Motor neuron (in vitro differentiated cells): ENCODE measurements at regions not wholly inside any gene's neighbourhood (a gene's known extent, or its start where the extent isn't known, plus 50 kb on each side); places are given as distances from the start of the nearest gene placed in this dataset.

Source experiments
- ATAC-seq, 8 experiments: fragments of 200-7000 bp; cut with Tn5 transposase; replicated peaks in 6 of 8; 2 replicates each; pipeline ENCODE4 v1.8.0; 2021; ENCODE audit warnings: mild to moderate bottlenecking in 8 of 8, moderate library complexity in 8 of 8
- H3K27ac ChIP-seq, 2 donors: fragments of 250-450 bp; sonication (Bioruptor Pico); 2 replicates each; pipeline ENCODE4 v1.9.0; 2021; ENCODE audit warnings: antibody characterized with exemption in 2 of 2, mild to moderate bottlenecking in 2 of 2, moderate library complexity in 1 of 2
- H3K4me1 ChIP-seq, 2 donors: fragments of 250-450 bp; sonication (Bioruptor Pico); replicated peaks in 1 of 2; 2 replicates each; pipeline ENCODE4 v1.6.1; 2021; ENCODE audit warnings: antibody characterized with exemption in 2 of 2, mild to moderate bottlenecking in 2 of 2, moderate library complexity in 1 of 2
- H3K4me3 ChIP-seq, 5 donors: fragments of 250-450 bp; sonication (Bioruptor Pico); 2 replicates each; pipeline ENCODE4 v1.9.0; 2021; ENCODE audit warnings: antibody characterized with exemption in 5 of 5, mild to moderate bottlenecking in 5 of 5, moderate library complexity in 4 of 5
- WGBS, 10 experiments: fragments of 450-650 bp; shearing (Covaris generic); methylation state at CpG; one replicate each; pipeline ENCODE4 v1.0.0; 2022; 5-methylcytosine and 5-hydroxymethylcytosine counted together
- in situ Hi-C, 9 experiments: fragments of 400-800 bp; cut with MboI; loops; one replicate each; pipeline ENCODE4 v1.15.0; 2021; ENCODE audit warnings: low sequenced_read_pairs in 9 of 9, low pct_unique_long_range_greater_than_20kb in 2 of 9; ENCODE audit not compliant: unreplicated experiment in 9 of 9

DNA sequence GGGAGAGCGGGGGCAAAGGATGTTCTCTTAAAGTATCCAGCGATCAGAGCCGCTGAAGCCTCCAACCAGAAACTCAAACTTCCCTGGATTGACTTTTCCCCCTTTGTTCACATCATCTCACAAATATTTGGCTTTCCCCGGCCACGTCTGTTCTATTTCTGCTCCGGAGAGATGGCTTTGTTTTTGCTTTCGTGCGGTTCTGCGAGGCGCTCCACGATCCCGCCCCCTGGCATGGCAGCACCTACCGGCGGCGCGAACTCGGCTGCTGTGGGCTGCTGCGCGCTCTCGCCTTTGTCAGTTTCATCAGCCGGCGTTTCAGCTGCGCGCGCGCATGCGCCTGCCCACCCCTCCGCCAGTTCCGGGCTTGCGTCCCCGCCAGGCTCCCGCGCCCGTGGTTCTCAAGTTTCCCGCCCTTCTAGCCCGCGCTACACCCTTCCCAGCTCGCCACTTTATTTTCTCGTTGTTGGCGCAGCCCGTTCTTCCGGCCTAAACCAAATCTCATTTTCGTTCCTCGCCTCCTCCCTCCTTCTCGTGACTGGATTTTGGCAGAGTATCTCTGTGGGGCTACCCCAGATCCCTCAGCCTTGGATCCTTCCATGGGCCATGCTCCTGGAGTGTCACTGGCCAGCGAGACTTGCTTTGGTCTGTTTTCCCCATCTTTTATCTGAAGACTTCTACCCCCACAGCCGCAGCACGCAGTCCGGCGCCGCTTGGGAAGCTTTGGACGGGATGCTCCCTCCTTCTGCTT, 98.0 kb downstream of the INSIG2 start:
- in situ Hi-C loops: no loop called here
- peaks cover 24 to 32% of the 10 kb centered on the region in 2 donors for H3K4me1 ChIP-seq
- peak; percentile 78 to 95 (median 84) for ATAC-seq
- peak overlapping the region; percentile 45 to 53 (median 49) for H3K4me3 ChIP-seq
- 0 to 50% (median 23%) methylated on average over 2 to 13 of the region's 52 CpGs; no CpG with 5 or more reads in 4 of the 10 experiments for WGBS, 10 experiments
- H3K27ac ChIP-seq: peak overlapping the region; percentile 92 to 96

DNA sequence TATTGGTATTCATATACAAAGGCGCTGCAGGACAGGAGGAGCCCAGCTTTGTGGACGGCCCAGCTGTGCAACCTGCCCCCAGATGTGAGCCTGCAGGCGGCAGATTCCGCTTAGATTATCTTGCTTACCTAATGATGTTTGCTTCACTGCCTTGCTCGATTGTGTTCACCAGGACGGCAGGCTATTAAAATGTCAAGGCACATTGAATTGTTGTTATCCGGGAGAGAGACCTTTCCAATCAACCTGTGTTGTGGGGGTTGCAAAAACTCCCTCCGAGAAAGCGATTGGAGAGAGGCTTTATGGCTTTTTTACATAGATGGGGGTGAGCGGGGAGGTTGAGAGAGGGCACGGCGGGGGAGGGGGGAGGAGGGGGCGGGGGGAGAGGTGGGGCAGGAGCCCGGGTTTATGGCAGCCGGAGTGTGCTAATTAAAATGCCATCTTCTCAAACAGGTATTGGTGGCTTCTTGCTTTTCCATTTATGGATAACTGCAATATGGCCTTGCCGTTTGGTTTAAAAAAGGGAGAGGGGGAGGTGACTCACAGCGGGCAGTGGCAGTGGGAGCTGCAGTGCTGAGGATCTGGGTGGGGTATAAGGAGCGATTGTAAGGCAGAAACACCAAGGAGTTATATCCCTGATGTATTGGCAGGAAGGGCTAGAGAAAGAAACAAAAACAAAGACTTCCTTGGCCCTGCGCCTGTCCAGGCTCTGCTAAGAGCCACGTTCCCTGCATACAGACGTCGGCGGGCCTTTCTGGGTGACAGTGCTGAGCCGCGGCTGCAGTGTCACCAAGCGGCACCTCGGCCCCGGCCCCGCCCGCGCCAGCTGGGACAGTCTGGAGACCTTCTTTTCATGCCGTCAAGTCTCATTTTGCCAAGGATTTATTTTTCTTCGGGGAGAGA, 97.2 kb downstream of the INSIG2 start:
- peak; percentile 68 to 82 (median 78) for ATAC-seq
- H3K27ac ChIP-seq: peak overlapping the region; percentile 92 to 96
- H3K4me1 ChIP-seq: peaks cover 24 to 32% of the 10 kb centered on the region in 2 donors
- 0 to 13% (median 3%) methylated on average over 3 to 15 of the region's 33 CpGs; no CpG with 5 or more reads in 3 of the 10 experiments for WGBS, 10 experiments
- peak overlapping the region; percentile 45 to 53 (median 49) for H3K4me3 ChIP-seq
- in situ Hi-C loops: no loop called here

DNA sequence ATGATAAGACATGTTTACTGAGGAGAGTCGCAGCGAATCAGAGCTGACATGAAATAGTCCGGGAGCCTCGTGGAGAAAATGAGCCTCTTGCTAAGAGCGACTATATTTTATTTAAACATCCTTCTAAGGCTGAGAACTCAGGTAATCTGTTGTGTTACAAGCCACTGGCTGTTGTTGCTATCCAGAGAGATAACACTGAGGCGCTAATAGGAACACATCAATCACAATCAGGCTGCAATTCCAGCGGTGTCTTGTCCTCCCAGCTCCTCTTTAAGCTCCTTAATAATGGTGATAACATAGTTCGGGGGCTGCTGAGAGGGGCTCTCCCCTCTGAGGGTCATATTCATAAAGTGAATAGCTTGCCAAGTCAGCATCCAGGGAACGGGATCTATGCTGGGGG, 95.1 kb downstream of the INSIG2 start:
- Histone ChIP-seq H3K27ac (peak overlapping the region; percentile 15 to 75), H3K4me3 (peak overlapping the region in 2 of 5 donors; percentile 6 to 12), H3K4me1 (peaks cover 24 to 32% of the 10 kb centered on the region in 2 donors)
- WGBS, 10 experiments: 35 to 100% (median 52%) methylated on average over 2 to 8 of the region's 9 CpGs; no CpG with 5 or more reads in 3 of the 10 experiments
- in situ Hi-C loops: no loop called here
- ATAC-seq: peak in 5 of 8 experiments; percentile 5 to 30 (median 14)

DNA sequence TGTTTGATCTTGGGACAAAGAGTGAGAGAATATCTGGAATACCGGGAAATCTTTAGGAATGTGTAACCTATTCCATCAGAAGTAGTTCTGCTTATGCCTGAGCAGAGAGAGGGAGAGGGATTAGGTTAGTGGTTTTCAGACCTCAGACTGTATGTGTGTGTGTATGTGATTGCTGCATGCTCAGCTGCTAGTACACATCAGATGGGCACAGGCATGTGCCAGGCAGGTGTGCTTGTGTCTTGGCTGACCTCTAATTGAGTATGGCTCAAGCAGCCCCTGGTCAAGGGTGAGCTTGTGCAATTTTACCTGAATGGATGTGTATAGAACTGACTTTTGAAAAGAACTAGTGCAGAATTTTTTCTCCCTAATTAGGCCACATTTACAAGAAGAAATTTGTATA, 91.2 kb downstream of the INSIG2 start:
- in situ Hi-C loops: no loop called here
- no peak for ATAC-seq
- Histone ChIP-seq H3K4me3 (no peak overlapping the region), H3K27ac (no peak overlapping the region), H3K4me1 (peaks cover 19 to 35% of the 10 kb centered on the region in 2 donors)
- WGBS, 10 experiments: no CpG with 5 or more reads among the region's 1 CpG

DNA sequence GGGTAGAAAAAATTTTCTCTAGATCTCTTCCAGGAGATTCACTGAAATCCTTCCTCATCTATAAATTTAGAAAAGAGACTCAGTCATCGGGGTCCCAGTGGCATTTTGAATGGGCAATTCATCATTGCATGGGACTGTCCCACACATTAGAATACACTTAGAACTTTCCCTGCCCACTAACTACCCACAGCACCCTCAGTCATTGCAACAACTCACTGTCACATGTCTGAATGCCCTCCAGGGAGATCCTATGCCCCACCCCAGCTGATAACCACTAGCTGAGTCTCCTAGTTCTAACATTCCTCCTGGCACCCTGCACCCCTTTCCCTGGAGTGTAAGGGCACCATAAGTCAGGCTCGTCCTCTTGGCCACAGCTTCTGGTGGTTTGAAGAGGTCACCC, 89.6 kb downstream of the INSIG2 start:
- ATAC-seq: no peak

DNA sequence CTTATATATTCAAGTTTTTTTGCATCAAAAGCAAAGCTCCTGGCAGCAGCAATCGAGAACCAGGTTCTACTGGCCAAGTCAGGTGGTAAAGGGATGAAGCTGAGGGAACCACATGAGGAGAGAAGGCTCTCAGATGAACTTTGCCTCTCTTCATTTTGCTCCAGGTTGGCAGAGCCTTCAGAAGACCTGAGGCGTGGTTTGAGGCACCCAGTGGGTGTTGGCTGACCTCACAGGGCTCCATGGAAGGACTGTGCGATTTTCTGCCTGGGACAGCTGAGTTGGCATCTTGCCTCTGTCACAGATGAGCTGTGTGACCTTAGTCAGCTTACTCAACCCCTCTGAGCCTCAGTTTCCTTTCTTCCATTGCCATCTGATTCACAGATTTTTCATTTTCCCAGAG, 89.0 kb downstream of the INSIG2 start:
- 40 to 100% (median 80%) methylated on average over 1 to 3 of the region's 3 CpGs; no CpG with 5 or more reads in 2 of the 10 experiments for WGBS, 10 experiments
- Histone ChIP-seq H3K4me1 (peaks cover 4 to 15% of the 10 kb centered on the region in 2 donors), H3K27ac (no peak overlapping the region), H3K4me3 (no peak overlapping the region)
- in situ Hi-C loops: no loop called here
- ATAC-seq: no peak

More for the DNA sequence above, 89.6 kb downstream of the INSIG2 start:
- H3K27ac ChIP-seq: no peak overlapping the region
- H3K4me1 ChIP-seq: peaks cover 7 to 20% of the 10 kb centered on the region in 2 donors
- no peak overlapping the region for H3K4me3 ChIP-seq
- in situ Hi-C loops: no loop called here
- 0 to 100% (median 78%) methylated on average over 1 to 2 of the region's 2 CpGs; no CpG with 5 or more reads in 2 of the 10 experiments for WGBS, 10 experiments

DNA sequence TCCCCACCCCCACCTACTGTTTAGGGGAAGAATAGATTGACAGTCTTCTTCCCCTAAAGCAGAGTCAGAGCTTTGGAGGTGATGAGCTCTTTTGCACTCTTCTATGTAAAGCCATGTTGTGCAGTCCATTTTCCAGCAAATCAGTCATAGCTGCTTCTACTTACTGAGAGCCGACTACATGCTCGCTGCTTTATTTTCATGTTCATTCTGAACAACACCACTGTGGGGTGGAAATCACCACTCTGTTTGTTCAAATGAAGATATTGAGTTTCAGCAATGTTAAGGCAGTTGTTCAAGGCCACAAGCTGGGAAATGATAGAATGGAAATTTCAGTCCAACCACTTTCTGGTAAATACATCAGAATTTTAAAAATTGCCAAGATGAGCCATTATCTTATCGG, 88.3 kb downstream of the INSIG2 start:
- ATAC-seq: no peak
- peaks cover 0 to 10% of the 10 kb centered on the region in 2 donors for H3K4me1 ChIP-seq
- in situ Hi-C loops: no loop called here
- no peak overlapping the region for H3K4me3 ChIP-seq
- 83 to 100% (median 94%) methylated on average over 1 to 3 of the region's 3 CpGs; no CpG with 5 or more reads in 4 of the 10 experiments for WGBS, 10 experiments
- H3K27ac ChIP-seq: no peak overlapping the region

DNA sequence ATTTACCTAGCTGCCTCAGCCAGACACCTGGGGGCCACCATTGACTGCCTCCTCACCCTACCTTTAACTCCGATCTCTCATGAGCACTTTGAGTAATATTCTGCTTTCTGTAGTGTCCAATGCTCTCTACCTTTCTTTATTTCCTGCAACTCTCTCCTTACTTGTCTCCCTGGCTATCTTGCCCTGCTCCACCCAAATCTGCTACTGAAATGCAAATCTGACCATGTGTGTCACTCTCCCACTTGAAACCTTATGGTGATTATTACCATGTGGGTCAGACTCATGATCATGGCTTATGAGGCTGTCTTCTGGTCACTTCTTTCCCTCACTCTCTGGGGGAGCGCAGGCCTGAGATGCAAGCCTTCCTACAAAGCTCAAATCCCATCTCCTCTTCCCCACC, 83.3 kb downstream of the INSIG2 start:
- in situ Hi-C loops: loop anchor here in 1 of 9 experiments (25.0 kb wide), 1 partner anchor 134 kb away; no protein-coding TSS in a partner anchor
- Histone ChIP-seq H3K4me3 (no peak overlapping the region), H3K4me1 (peaks cover 0 to 8% of the 10 kb centered on the region in 2 donors), H3K27ac (no peak overlapping the region)
- ATAC-seq: peak in 3 of 8 experiments; percentile 64 to 85 (median 79)
- WGBS, 10 experiments: 83 to 100% (median 100%) methylated on average over 1 of the region's 2 CpGs; no CpG with 5 or more reads in 5 of the 10 experiments

DNA sequence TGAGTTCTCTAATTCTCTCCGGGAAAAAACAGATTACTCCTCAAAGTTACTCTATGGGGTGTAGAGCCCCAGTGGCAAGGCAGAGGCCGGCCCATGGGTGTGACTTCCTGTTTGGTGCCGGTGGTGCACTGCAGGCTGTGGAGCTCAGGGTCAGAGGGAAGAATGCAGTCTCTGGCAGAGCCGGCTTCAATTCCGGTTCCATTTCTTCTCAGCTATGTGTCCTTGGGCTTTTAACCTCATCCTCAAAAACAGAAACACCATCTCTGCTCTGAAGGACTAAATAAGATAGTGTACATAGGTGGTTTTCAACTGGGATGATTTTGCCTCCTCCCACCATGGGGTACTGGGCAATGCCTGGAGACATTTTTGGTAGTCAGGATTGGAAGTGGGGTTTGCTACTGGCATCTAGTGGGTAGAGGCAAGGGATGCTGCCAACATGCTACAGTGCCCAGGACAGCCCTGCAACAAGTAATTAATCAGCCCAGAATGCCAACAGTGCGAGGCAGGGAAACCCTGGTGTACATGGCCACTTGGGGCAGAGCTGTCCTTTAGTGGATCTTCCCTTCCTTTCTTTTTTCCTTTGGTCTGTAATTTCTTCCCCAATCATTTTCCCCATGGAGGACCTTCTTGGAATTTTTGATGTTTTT, 81.2 kb downstream of the INSIG2 start:
- Histone ChIP-seq H3K27ac (no peak overlapping the region), H3K4me1 (no peaks in the 10 kb centered on the region), H3K4me3 (no peak overlapping the region)
- ATAC-seq: peak in 4 of 8 experiments; percentile 49 to 83 (median 60)
- in situ Hi-C loops: loop anchor here in 1 of 9 experiments (25.0 kb wide), 1 partner anchor 132 kb away; no protein-coding TSS in a partner anchor
- WGBS, 10 experiments: 0 to 89% (median 56%) methylated on average over 2 to 6 of the region's 6 CpGs; no CpG with 5 or more reads in 2 of the 10 experiments

DNA sequence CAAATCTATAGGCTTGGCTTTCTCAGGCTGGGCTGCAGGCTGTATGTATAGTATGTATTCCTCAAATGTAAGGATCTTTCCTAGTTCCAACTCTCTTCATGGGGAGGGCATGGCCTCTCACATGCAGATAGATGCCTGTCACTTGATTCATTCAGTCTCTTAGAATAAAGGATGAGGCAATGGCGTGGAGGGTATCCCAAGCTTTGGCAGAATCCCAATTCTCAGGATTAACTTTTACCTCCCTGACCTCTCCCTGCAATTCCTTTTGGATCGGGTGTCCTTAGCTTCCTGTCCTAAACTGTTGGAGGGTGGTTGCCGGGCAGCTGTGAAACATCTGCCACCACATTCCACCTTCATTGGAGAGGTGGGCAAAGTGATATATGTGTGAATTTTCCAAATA, 80.3 kb downstream of the INSIG2 start:
- Histone ChIP-seq H3K4me3 (no peak overlapping the region), H3K4me1 (no peaks in the 10 kb centered on the region), H3K27ac (no peak overlapping the region)
- WGBS, 10 experiments: 0 to 100% (median 60%) methylated on average over 1 to 3 of the region's 3 CpGs; no CpG with 5 or more reads in 3 of the 10 experiments
- peak in 3 of 8 experiments; percentile 9 to 74 (median 9) for ATAC-seq
- in situ Hi-C loops: loop anchor here in 1 of 9 experiments (25.0 kb wide), 1 partner anchor 131 kb away; no protein-coding TSS in a partner anchor

DNA sequence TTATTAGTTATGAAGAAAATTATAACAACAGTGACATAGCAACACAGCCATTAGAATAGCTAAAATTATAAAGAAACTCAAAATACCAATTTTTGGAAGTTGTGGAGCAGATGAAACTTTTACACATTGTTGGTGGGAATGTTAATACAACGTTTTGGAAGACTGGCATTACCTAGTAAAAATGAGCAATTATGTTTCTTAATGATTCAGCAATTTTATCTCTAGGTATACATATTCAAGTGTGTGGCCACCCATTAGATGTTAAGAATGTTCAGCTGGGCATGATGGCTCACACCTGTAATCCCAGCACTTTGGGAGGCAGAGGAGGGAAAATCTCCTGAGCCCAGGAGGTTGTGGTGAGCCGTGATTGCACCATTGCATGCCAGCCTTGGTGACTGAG, 78.8 kb downstream of the INSIG2 start:
- ATAC-seq: no peak
- 0 to 100% (median 62%) methylated on average over 1 to 2 of the region's 2 CpGs; no CpG with 5 or more reads in 1 of the 10 experiments for WGBS, 10 experiments
- Histone ChIP-seq H3K4me3 (no peak overlapping the region), H3K4me1 (no peaks in the 10 kb centered on the region), H3K27ac (no peak overlapping the region)
- in situ Hi-C loops: loop anchor here in 1 of 9 experiments (25.0 kb wide), 1 partner anchor 130 kb away; no protein-coding TSS in a partner anchor

DNA sequence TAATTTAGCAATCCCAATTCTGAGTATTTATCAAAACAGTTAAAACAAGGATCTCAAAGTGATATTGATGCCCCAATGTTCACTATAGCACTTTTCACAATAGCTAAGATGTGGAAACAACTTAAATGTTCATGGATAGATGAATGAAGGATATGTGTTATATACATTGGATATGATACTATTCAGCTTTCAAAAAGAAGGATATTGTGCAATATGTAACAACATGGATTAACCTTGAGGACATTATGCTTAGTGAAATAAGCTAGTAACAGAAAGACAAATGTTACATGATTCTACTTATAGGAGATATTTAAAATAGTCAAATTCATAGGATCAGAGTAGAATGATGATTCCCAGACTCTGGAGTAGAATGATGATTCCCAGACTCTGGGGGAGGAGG, 78.0 kb downstream of the INSIG2 start:
- H3K4me3 ChIP-seq: no peak overlapping the region
- in situ Hi-C loops: loop anchor here in 1 of 9 experiments (25.0 kb wide), 1 partner anchor 129 kb away; no protein-coding TSS in a partner anchor
- no peak for ATAC-seq
- H3K27ac ChIP-seq: no peak overlapping the region
- H3K4me1 ChIP-seq: no peaks in the 10 kb centered on the region
